ENCODE measurements at regions not wholly inside any gene's neighbourhood (a gene's known extent, or its start where the extent isn't known, plus 50 kb on each side); places are given as distances from the start of the nearest gene placed in this dataset.

DNA sequence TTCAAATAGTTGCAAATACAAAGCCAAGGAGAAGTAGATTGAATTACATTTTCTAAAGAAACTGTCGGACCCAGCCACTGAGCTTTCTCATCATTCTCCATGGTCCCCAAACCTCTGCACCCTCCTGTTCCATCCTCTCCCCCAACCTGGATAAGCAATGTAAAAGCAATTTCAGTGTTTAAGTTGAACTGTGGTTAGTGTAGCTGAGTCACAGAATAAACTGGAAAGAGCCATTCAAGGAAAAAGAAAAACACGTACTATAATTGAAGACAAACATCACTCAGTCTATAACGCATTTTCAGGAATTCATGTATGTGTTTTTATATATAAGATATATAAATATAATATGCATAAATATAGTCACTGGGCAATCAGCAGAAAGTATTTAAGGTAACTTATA is 54.1 kb upstream of the TMEM161B start:
- no peak for DNase-seq
